CD4-positive, alpha-beta T cell treated with Interleukin-15 for 4 hours (primary cell): ENCODE measurements at regions not wholly inside any gene's neighbourhood (a gene's known extent, or its start where the extent isn't known, plus 50 kb on each side); places are given as distances from the start of the nearest gene placed in this dataset.
"Not testable (repeated sequence)": the region's sequence is repeated elsewhere in the genome, so short reads cannot be mapped to it uniquely, and the experiment has no call there.

Source experiments
- DNase-seq: peaks from one replicate; pipeline ENCODE4 v3.0.0-alpha.2; 2020; ENCODE audit warnings: low spot score

DNA sequence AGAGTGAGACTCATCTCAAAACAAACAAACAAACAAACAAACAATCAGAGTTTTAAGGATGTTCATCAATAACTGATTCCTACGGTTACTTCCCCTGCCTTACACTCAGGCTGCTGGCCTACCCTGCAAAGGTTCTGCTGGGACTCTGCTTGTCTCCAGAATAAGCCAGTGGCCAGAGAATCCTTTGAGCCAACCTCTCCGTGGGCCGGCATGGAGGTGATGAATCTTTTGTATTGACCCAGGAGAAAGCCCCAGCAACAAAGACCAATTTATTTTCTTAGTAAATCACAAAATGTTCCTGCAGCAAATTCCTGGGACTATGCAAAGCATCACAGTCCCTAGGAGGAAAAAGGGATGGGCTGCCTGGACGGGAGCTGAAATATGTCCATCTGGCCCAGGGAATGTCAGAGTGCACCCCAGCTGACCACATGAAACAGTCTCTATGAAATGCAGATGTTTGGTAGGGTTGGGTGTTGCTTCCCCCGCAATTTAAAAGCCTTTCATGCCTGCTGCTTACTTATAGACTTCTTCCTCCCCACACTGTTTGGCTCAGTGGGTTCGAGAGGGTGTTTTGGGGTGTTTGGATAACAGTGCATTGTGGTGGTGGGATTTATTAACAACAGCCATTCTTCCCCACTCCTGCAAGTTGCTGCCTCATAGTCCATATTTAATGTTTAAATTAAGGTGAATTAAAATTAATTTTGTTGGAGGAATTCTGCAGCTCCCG is 185.9 kb upstream of the IRF2BP2 start:
- DNase-seq, result not testable (repeated sequence)

DNA sequence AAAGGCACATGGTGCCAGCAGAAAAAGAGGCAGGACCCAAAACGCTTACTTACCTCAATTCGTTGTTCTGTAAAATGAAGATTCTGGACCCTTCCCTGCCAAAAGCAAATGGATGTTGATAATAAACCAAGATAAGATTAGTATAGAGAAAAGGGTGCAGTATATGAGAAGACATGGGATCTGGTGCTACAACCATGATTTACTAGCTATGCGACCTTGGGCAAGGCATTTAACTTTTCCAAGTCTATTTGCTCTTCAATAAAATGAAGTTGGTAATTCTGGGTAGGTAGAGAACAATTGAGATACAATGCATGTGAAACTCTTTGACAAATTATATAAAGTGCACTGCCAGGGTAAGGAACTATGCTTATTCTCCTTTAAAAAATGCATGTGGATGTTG is 185.0 kb upstream of the IRF2BP2 start:
- DNase-seq, result not testable (repeated sequence)

DNA sequence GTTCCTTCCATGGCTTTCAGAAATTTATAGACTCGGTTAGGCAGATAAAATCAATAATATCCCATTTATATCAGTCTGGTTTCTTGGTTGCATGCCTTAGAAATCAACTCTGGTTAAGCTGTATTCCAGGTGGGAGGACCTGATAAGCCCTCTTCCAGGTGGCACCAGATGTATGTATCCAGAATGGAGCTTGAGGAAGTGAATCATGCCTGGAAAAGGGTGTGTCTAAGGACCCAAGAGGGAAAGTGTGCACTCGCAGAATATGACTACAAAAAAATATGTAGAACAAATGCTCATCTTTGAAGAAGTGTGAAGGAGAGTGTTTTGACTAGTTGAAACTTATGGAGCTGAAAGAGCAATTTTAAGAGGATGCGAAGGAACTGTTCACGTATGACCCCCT is 184.5 kb upstream of the IRF2BP2 start:
- DNase-seq, result not testable (repeated sequence)

DNA sequence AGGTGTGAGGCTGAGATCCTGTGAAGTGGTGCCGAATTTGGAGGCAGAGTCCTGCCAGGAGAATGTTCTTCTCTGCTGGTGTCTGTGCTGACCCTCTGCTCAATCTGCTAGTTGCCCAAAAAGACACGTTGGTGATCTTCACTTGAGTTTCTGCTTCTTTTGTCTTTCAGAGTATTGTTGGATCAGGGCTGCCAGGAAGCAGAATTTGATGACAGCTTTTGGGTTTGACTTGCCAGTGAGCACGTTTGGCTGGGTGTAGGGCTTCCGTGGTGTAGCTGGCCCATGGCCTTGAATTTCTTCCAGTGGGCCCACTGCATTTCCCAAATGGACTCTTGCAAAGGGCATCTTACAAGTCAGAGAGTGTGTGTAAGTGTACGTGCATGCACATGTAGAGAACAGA is 183.9 kb upstream of the IRF2BP2 start:
- DNase-seq, result not testable (repeated sequence)

DNA sequence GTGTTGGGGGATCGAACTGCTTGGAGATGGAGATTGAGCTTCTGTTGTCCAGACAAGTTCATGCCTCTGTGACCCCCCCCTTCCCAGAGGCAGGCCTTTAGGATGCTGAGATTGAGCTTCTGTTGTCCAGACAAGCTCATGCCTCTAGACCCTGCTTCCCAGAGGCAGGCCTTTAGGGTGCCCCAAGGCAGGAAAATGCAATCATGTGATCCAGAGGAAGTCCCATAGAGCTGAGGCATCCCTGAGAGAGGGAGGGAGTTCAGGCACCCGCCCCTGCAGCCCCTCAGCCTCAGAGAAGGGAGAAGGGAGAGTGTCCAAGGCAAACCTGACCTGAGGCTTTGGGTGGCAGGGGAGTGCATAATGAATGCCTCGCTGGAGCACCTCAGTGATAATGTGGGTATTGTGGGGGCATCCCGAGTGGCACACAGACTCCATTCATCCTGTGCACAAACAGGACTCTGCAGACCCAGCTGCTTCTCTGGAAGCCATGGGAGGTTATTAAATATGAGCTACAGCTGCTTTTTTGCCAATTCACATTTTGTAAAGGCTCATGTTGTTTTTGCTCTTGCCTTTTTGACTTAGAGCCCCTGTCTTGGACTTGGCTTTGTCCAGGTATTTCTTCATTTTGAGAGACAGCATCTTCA is 182.4 kb upstream of the IRF2BP2 start:
- not testable (repeated sequence) for DNase-seq

DNA sequence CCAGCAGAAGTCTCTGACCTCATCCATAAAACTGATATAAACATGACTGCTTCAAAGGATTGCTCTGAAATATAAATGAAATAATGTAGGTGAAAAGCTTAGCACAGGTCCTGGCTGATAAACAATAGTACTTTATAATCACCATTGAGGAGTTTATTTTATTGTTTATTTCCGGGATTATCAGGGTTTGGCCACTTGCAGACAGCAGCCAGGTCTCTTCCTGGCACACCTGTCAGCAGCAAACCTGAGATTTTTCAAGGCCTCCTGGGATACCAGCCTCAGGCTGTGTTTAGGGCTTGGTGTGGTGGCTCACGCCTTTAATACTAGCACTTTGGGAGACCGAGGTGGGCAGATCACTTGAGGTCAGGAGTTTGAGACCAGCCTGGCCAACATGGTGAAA is 181.6 kb upstream of the IRF2BP2 start:
- not testable (repeated sequence) for DNase-seq

DNA sequence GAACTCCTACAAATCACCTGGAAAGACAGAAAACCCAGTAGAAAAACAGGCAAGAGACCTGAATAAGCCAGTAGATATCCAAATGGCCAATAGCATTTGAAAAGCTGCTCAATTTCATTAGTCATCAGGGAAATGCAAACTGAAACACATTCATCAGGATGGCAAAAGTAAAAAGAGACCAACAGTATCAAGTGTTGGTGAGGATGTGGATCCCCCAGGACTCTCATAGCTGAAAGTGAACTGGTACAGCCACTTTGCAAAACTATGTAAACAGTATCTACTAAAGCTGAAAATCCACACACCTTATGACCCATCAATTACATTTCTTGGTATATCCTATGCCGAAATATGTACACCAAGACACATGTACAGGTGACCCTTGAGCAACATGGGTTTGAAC is 180.4 kb upstream of the IRF2BP2 start:
- DNase-seq, result not testable (repeated sequence)

DNA sequence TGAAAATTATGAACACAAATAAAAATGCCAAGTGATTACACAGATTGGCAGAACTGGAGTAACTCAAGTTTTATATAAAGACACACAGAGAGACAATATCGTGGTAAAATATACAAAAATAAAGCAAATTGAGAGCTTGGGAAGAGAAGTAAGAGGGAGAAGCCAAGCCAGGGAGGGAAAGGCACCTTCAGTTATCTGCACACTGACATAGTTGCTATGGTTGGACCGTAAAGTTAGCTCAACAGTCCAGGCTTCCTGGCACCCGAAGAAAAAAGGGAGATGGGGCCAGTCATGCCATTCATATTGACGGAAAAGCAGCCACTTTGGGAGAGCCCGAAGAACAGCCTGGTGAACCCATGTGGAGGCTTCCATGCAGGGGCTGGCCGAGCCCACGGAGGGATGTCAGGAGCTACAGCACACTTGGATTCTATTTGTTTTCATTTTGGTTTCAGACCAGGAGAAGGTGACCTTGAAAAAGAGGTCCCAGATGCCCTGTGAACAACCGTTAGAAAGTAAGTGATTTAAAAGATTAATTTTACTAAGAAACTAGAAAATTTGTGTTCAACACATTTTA is 177.1 kb upstream of the IRF2BP2 start:
- DNase-seq, result not testable (repeated sequence)

DNA sequence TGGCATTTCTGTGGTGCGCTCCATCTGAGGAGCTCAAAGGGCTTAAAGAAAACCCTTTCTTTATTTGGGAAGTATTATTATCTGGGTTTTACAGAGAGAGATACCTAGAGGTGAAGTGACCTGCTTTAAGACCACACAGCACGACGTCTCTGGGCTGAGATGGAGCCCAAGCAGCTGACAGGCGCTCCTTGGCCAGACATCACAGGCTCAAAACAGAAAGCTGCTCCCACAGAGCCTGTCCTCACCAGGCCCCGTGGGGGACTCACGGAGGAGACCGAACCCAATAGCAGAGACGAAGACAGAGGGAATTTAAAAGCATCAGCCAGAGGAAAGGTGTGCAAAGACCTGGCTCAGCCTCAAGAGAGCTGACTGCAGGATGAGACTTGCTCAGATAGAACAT is 175.9 kb upstream of the IRF2BP2 start:
- not testable (repeated sequence) for DNase-seq

DNA sequence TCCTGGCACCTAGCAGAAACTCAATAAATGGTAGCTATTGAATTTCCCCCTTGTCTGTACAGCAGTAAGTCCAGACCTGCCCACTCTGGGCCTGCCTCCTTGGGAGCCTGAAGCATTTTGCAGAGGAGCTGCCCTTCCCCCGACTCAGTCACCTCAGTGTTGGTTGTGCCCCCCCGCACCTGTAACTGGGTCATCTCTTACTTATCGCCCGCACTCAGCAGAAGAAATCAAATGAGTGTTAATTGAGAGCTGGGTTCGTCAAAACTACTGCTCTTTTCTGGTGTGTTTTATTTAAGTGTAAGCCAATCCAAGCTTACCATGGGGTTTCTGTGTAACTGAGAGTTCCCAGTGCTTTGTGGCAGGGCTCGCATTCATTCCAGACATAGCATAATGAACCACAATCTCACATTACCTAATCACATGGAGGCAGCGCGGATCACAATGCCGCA is 175.5 kb upstream of the IRF2BP2 start:
- not testable (repeated sequence) for DNase-seq

DNA sequence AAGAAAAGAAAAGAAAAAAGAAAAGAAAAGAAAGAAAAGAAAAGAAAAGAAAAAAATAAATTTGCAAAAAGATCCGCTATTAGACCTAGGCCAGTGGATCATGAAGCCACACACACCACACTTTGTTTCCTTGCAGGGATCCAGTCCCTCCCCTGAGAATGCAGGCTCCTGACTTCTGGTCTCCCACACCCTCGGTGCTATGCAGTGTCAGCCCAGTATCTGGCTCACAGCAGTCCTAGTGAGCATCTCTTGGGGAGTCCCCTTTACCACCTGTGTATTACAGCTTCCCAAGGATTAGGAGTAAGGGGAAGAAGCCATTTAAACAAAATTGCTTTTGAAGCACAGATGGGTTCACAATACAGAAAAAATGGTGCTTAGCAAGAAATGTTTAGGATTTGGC is 174.1 kb upstream of the IRF2BP2 start:
- not testable (repeated sequence) for DNase-seq

DNA sequence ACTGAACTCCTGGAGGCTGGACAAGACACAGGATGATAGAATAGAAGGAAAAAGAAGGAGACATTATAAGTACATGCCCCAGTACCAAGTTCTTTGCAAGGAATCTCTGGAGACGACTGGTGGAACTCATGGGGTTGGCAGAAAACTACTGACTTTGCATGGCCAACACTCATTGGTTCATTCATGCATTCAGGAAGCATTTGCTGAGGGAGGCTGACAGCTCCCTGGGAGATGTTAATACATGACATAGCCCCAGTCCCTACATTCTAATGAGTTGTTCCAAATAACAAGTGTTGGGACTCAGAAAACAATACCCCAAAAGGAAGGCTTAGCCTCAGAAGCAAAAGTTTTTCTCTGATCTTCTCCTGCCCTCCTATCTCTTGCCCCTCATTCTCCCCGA is 172.8 kb upstream of the IRF2BP2 start:
- no peak for DNase-seq

DNA sequence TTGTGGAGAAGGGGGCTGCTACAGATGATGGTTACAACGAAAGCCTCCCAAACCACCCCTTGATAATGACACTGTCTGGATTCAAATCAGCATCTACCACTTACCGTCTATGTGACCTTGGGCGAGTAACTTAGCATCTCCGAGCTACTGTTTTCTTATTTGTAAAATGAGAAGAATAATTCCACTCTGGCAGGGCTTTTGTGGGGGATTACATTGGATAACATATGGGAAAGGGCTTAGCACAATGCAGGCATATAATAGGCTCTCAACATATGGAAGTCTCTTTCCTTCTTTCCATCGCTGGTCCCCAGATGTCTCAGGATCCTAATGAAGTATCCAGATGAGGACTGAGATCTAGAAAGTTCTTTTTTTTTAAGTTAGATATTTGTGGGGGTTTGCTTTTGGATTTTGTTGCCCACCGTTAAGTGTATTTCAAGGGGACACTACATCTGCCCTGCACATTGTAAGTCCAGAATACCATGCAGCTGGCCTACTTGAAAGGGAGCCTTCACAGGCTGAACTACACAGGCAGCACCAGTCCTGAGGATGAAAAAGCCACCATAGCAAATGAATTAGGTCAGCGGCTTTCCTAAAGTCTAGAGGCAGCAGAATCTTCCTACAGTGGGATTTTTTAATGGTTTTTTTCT is 172.2 kb upstream of the IRF2BP2 start:
- no peak for DNase-seq

DNA sequence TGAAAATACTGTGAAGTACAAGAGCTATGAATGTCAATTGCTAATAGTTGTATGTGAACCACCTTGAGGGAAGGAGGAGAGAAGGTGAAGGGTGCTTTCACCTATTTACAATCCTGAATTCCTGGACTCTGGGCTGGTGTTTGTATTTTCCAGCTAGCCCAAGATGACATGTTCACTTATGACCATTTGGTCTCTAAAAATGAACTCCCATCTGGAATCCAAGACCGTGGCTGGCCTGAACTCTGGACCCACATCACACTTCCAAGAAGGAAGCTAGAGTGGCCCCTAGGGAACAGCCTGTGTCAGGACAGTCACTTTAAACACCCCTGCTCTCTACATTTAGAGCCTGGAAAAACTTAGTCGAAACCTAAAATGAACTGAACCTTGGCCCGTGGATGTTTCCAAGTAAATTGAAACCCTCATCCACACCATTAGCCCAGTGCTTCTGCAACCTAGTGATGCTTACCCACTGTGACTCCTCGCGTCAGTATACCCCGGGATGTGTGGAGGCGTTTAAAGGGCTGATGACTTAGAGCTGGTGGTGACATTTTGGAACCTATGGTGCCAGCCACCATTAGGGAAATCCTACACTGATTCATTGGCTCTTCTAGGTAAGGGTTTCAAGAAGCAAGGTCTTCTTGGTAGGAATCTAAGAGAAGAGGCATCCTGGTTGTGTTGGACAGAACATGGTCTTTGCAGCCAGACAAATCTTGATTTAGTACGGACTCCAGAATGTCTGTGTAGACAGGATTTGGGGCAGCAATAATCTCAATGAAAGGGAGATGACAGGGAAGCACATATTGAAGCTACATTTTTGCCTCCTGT is 171.5 kb upstream of the IRF2BP2 start:
- no peak for DNase-seq

DNA sequence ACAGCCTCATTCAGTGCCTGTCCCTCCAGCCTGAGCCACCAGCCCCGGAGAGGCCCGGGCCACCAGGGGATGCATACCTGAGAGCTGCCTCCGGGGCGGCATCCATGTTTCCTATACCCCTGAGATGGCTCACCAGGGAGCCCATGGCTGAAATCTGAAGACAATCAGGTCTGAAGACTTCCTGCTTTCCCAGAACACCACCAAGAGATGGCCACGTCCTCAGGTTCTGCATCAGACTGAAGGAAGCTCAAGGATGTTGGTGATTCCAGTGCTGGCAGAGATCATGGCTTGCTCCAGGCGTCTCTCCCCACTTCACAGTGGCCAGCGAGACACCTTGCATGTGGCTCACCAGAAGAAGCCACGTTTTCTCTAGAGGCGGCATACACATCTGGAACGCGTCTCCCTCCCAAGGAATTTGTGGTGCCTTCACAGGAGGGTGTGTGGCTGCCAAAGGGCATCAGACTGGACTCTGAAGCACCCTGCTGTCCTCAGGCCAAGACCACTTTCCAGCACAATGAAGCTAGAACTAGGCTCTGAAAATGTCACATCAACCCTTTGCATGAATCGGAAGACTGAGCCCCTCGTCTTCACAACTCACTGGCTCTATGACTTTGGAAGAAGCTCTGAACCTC is 170.7 kb upstream of the IRF2BP2 start:
- no peak for DNase-seq

DNA sequence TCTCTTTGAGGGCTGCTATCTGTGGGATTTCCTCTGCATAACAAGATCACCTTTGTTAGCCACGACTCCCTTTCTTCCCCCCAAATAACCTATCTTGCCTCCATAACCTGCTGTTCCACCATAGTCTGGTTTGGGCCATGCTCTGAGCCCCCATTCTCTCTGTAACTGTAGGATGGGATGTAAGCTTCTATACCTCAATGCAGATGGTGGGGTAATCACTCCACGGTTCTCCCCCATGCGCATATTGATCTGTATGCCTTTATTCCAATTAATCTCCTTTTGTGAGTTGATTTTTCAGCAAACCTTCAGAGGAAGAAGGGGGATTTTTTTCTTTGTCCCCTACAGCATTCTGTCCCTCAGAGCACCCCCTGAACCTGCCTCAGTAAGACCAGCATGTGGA is 170.1 kb upstream of the IRF2BP2 start:
- DNase-seq, result no peak

DNA sequence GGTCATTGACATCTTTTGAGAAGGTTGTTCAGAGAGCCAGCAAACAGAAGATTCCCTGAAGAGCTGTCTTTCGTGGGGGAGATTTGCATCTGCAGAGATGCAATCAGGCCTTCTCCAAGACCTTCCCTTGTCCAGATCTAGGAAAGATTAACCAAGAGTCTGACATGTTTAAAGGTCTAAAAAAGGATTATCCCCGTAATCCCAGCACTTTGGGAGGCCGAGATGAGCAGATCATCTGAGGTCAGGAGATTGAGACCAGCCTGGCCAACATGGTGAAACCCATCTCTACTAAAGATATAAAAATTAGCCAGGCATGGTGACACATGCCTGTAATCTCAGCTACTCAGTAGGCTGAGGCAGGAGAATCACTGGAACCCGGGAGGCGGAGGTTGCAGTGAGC is 169.6 kb upstream of the IRF2BP2 start:
- DNase-seq, result not testable (repeated sequence)

DNA sequence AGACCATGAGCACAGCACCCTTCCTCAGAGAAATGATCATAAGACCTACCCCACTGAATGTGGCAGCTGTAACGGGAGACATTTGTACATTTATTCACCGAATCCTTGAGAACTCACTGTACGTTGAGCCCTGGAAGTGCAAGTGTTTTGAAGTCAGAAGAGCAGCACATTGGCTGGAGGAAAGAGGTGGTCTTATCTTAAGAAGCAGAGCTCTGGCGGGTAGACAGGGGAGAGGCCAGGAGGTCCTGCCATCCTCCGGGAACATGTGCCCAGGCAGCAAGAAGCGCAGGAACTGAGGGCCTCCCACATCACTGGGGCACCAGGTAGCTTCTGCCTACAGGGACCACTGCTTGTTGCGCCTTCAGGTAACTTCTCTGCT is 169.2 kb upstream of the IRF2BP2 start:
- DNase-seq, result no peak

DNA sequence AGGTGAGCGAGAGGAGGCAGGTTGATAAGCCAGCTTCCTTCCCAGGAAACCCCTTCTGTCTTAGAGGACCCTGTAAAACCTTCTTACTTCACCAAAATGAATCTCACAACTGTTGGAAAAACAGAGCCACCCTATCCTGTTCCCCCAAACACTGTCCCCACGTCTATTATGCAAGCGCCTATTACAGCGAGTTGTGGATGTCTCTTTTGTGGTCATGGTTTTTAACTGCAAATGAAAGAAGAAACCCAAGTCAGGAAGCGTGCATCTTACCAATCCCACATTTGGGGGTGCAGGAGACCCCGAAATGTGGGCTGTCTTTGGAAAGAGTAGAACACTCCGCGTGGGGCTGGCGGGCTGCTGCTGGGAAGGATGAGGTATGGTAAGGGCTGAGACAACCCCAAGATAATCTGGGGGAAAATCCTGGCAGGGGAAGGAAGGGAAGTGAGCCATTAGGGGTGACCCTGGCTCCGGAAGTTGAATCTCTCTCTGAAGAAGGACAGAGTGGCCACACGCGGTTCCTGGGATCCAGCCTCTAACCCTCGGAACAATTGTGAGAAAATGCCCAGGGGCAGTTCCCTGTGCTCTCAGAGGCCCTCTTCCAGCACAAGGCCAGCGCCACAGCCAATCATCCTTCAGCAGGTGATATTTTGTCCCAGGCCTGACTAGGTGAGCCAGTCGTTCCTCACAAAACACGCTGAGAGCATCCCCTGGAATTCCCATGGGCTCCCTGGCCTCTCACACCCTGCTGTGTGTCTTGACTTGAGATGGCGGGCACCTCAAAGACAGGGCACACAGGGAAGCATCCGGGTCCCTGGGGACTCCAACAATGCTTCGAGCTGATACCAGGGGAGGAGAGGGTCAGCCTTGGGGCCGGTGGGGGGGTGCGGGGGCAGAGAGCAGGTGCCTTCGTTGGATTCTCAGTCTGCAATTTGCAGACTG is 168.5 kb upstream of the IRF2BP2 start:
- no peak for DNase-seq

DNA sequence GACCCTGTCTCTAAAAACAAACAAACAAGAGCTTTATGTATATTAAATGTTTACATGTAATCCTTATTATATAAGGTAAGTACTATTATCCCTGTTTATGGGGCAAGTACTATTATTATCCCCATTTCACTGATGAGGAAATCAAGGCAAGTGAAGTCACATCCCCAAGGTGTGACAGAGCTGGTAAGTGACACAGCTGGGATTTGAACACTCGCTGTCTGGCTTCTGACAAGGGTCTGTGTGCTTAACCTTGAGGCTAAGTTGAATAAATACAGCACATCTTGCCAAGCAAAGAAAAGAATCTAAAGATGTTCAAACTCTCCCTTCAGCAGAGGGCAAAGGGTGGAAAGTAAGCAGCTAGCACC is 167.9 kb upstream of the IRF2BP2 start:
- no peak for DNase-seq
